RPMI7951 (cell line): ENCODE measurements at regions not wholly inside any gene's neighbourhood (a gene's known extent, or its start where the extent isn't known, plus 50 kb on each side); places are given as distances from the start of the nearest gene placed in this dataset.
"Not testable (repeated sequence)": the region's sequence is repeated elsewhere in the genome, so short reads cannot be mapped to it uniquely, and the experiment has no call there.

Source experiments
- DNase-seq: peaks from one replicate; pipeline ENCODE4 v3.0.0-alpha.2; 2012; ENCODE audit warnings: low read depth

DNA sequence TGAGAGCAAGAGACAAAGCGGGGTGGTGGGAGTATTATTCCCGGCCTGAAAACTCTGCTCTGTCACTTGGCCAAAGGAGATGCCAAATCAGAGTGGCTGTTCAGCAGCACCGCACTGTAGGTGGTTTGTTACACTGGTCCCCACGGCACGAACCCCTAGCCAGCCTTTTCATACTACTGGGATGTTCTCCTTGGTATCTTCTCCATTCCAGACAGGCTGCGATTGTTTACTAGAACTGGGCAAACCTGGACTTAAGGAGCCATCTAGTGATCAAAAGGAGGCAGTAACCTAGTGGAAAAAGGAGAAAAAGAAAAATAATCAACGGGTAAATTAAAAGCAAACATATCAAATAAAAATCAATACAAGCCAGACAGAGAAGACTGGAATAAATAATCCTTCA lies 58.9 kb upstream of the TMTC2 start:
- no peak for DNase-seq

GRCh38 chr12:82634495-82635258 lies 52.0 kb upstream of the TMTC2 start:
- not testable (repeated sequence) for DNase-seq

- no peak for DNase-seq
Measured at GRCh38 chr12:82635263-82635662, 51.4 kb upstream of the TMTC2 start.
